A673 (cell line): ENCODE measurements at regions not wholly inside any gene's neighbourhood (a gene's known extent, or its start where the extent isn't known, plus 50 kb on each side); places are given as distances from the start of the nearest gene placed in this dataset.

Experiments
- CTCF ChIP-seq: fragments of 300-800, 200-600 bp; sonication (generic); conservative IDR thresholded peaks from 2 replicates; pipeline ENCODE4 v1.5.1; 2017; ENCODE audit warnings: low read depth, mild to moderate bottlenecking, antibody characterized with exemption, low read length, moderate library complexity, mixed read lengths
- EZH2 ChIP-seq: fragments of 200-600 bp; sonication (generic); IDR thresholded peaks from 2 replicates; pipeline ENCODE4 v1.6.1; 2017; ENCODE audit warnings: borderline replicate concordance, low read depth, mild to moderate bottlenecking, mixed read lengths, antibody characterized with exemption, low read length; ENCODE audit not compliant: poor library complexity, severe bottlenecking

GRCh38 chr1:8078176-8078671, 52.1 kb upstream of the ERRFI1 start:
- TF ChIP-seq CTCF (no peak), EZH2 (no peak)
